Left lung (tissue), 4 donors: ENCODE measurements at regions not wholly inside any gene's neighbourhood (a gene's known extent, or its start where the extent isn't known, plus 50 kb on each side); places are given as distances from the start of the nearest gene placed in this dataset.

ENCODE experiments used
- ATAC-seq: fragments of 200-7000 bp; cut with Tn5 transposase; one replicate; pipeline ENCODE4 v1.9.1; 2020; ENCODE audit warnings: moderate library complexity
- DNase-seq, 4 donors: peaks; one replicate each; pipeline ENCODE4 v3.0.0-alpha.2; 2013 to 2020
- H3K27ac ChIP-seq, 2 donors: fragments of 200-600 bp; sonication (generic) in 1 of 2; one replicate each; pipeline versions ENCODE4 v1.5.0 to v1.8.0; 2020 to 2021
- H3K27me3 ChIP-seq, 2 donors: fragments of 200-600 bp; sonication (generic) in 1 of 2; one replicate each; pipeline versions ENCODE4 v1.5.0 to v1.8.0; 2020 to 2021
- H3K36me3 ChIP-seq, 2 donors: fragments of 200-600 bp; sonication (generic) in 1 of 2; one replicate each; pipeline versions ENCODE4 v1.5.0 to v1.8.0; 2020 to 2021
- H3K4me1 ChIP-seq, 2 donors: fragments of 200-600 bp; one replicate each; pipeline ENCODE4 v1.8.0; 2021
- H3K4me3 ChIP-seq, 2 donors: fragments of 200-600 bp; sonication (generic) in 1 of 2; one replicate each; pipeline versions ENCODE4 v1.5.0 to v1.8.0; 2020 to 2021; ENCODE audit warnings: mild to moderate bottlenecking in 1 of 2
- H3K9me3 ChIP-seq, 2 donors: fragments of 200-600 bp; sonication (generic) in 1 of 2; one replicate each; pipeline versions ENCODE4 v1.5.0 to v1.8.0; 2020 to 2021
- CTCF ChIP-seq, 2 donors: fragments of 200-600 bp; sonication (generic) in 1 of 2; IDR thresholded peaks; one replicate each; pipeline versions ENCODE4 v1.5.0 to v1.8.0; 2021; ENCODE audit warnings: antibody characterized with exemption in 2 of 2
- intact Hi-C, 2 donors: fragments of 100-400 bp; cut with DNase I; formaldehyde crosslinking; loops; one replicate each; pipeline versions ENCODE4 v1.11.2 to v1.14.2; 2022
- donor health status: DM: no; HTN: yes; CAD: no.
- donor health status: DM: no; HTN: no; CAD: no.

- intact Hi-C loops, result no loop called here
- no peak overlapping the region for H3K4me3 ChIP-seq
- peaks cover 0 to 44% of the 10 kb centered on the region in 2 donors for H3K4me1 ChIP-seq
- H3K36me3 ChIP-seq, result no peaks in the 10 kb centered on the region
- no peaks in the 10 kb centered on the region for H3K9me3 ChIP-seq
- no peak overlapping the region for H3K27ac ChIP-seq
- ATAC-seq (no peak), DNase-seq (no peak)
- no peak for TF ChIP-seq CTCF (IDR thresholded peaks at IDR 0.05)
- H3K27me3 ChIP-seq, result peaks cover 0 to 21% of the 10 kb centered on the region in 2 donors
Observed at GRCh38 chr7:101740981-101741725, 76.3 kb upstream of the CUX1 start.

GRCh38 chr7:101743241-101743994 lies 74.0 kb upstream of the CUX1 start:
- no peak overlapping the region for H3K27ac ChIP-seq
- H3K4me1 ChIP-seq, result peaks cover 0 to 44% of the 10 kb centered on the region in 2 donors
- no peaks in the 10 kb centered on the region for H3K9me3 ChIP-seq
- no peaks in the 10 kb centered on the region for H3K36me3 ChIP-seq
- ATAC-seq (peak; percentile 73), DNase-seq (peak; percentile 42 to 91 (median 54))
- intact Hi-C loops, result no loop called here
- H3K4me3 ChIP-seq, result peak overlapping the region; percentile 34 to 52
- TF ChIP-seq CTCF (IDR thresholded peaks at IDR 0.05), result peak; percentile 24 to 59
- H3K27me3 ChIP-seq, result peaks cover 0 to 33% of the 10 kb centered on the region in 2 donors

GRCh38 chr7:101743995-101744360 lies 73.4 kb upstream of the CUX1 start:
- DNase-seq, result no peak
- peaks cover 0 to 44% of the 10 kb centered on the region in 2 donors for H3K4me1 ChIP-seq
- ATAC-seq, result no peak
- TF ChIP-seq CTCF (IDR thresholded peaks at IDR 0.05), result no peak
- H3K4me3 ChIP-seq, result peak overlapping the region in 1 of 2 donors; percentile 52
- no peaks in the 10 kb centered on the region for H3K36me3 ChIP-seq
- H3K27me3 ChIP-seq, result peaks cover 0 to 36% of the 10 kb centered on the region in 2 donors
- no peak overlapping the region for H3K27ac ChIP-seq
- intact Hi-C loops, result no loop called here
- H3K9me3 ChIP-seq, result no peaks in the 10 kb centered on the region

- H3K4me3 ChIP-seq, result no peak overlapping the region
- TF ChIP-seq CTCF (IDR thresholded peaks at IDR 0.05), result no peak
- H3K27ac ChIP-seq, result no peak overlapping the region
- DNase-seq (peak in 1 of 4 donors; percentile 46), ATAC-seq (no peak)
- H3K9me3 ChIP-seq, result no peaks in the 10 kb centered on the region
- H3K36me3 ChIP-seq, result no peaks in the 10 kb centered on the region
- intact Hi-C loops, result no loop called here
- peaks cover 0 to 43% of the 10 kb centered on the region in 2 donors for H3K4me1 ChIP-seq
- H3K27me3 ChIP-seq, result peaks cover 0 to 36% of the 10 kb centered on the region in 2 donors
Observed at GRCh38 chr7:101744588-101744987, 72.8 kb upstream of the CUX1 start.

- Histone ChIP-seq H3K27ac (no peak overlapping the region), H3K4me1 (peaks cover 0 to 28% of the 10 kb centered on the region in 2 donors), H3K36me3 (no peaks in the 10 kb centered on the region), H3K9me3 (no peaks in the 10 kb centered on the region), H3K4me3 (no peak overlapping the region), H3K27me3 (peaks cover 0 to 36% of the 10 kb centered on the region in 2 donors)
- ATAC-seq (no peak), DNase-seq (peak in 1 of 4 donors; percentile 27)
- TF ChIP-seq CTCF (IDR thresholded peaks at IDR 0.05), result no peak
- intact Hi-C loops, result no loop called here
Observed at GRCh38 chr7:101746314-101746713, 71.1 kb upstream of the CUX1 start.
